ENCODE measurements at regions not wholly inside any gene's neighbourhood (a gene's known extent, or its start where the extent isn't known, plus 50 kb on each side); places are given as distances from the start of the nearest gene placed in this dataset.
A peak's percentile ranks its signal among the peaks of the same experiment; 100 is the strongest.

DNA sequence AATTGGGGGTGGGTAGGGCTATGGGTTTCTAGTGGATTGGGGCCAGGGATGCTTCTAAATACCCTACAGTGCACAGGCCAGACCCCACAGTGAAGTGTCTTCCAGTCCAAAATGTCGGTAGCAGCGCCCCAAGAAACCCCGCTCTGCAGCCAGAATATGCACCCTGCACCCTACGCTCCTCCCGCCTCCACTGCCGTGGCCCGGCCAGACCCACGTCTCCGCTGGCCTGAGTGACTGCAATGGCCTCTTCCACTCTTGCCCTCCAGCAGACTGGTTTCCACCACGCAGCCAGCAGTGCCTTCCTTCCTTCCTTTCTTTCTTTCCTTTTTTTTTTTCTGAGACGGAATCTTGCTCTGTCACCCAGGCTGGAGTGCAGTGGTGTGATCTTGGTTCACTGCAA, 91.4 kb upstream of the TAF1B start:
- Histone ChIP-seq H3K4me1 (ENCODE audit: control insufficient read depth, insufficient read depth, low read length) (peaks cover 29% of the 10 kb centered on the region), H3K27ac (ENCODE audit: low read depth, low read length) (no peak overlapping the region), H3K4me3 (ENCODE audit: low read depth, low read length) (no peak overlapping the region), H3K27me3 (ENCODE audit: control insufficient read depth, insufficient read depth, low read length) (no peaks in the 10 kb centered on the region; the same call in 1 of the 2 replicates), H3K9me3 (ENCODE audit: control insufficient read depth, insufficient read depth, low read depth, low read length) (peaks cover 10% of the 10 kb centered on the region), H3K36me3 (ENCODE audit: control insufficient read depth, insufficient read depth, low read length) (no peaks in the 10 kb centered on the region), H3K9ac (ENCODE audit: low read length) (no peak overlapping the region)

DNA sequence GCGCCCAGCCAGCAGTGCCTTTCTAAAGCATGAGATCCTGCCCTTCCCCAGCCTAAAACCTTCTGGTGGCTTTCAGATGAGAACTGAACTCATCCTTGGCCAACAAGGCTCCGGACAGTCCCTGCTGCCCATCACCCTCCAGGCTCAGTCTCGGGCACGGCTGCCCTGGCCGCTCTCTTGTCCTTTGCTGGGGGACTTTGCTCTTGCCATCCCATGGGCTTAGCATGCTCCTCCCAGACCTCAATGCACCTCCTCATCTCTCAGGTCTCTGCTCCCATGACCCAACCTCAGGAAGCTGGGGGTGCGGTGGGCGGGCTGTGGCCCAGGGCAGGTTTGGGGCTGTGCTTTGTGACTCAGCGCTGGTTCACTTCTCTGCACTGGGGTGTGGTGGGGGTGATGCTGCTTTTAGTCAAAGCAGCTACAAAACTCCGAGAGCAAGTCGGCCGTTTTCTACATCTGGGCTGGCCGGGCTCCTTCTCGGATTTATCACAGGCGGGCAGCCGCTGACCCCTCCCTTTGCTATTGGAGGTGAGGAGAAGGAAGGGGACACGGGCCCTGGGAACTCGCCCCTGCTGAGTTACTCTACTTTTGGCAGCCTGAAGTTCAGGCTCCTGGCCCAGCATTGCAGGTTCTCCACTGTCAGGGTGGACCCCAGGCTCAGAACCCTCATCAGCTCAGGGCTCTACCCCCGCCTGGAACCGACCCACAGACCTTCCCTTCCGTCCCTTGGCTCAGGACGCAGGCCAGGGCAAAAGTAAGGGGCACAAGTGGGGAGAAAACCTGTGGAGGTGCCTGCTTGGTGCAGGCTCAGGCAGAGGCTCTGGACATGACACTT, 90.6 kb upstream of the TAF1B start:
- H3K4me1 ChIP-seq (ENCODE audit: control insufficient read depth, insufficient read depth, low read length), result peaks cover 37% of the 10 kb centered on the region
- no peaks in the 10 kb centered on the region for H3K36me3 ChIP-seq (ENCODE audit: control insufficient read depth, insufficient read depth, low read length)
- no peak overlapping the region for H3K4me3 ChIP-seq (ENCODE audit: low read depth, low read length)
- H3K27me3 ChIP-seq (ENCODE audit: control insufficient read depth, insufficient read depth, low read length), result no peaks in the 10 kb centered on the region; the same call in 1 of the 2 replicates
- H3K9me3 ChIP-seq (ENCODE audit: control insufficient read depth, insufficient read depth, low read depth, low read length), result peaks cover 8% of the 10 kb centered on the region
- no peak overlapping the region for H3K27ac ChIP-seq (ENCODE audit: low read depth, low read length)
- H3K9ac ChIP-seq (ENCODE audit: low read length), result no peak overlapping the region

DNA sequence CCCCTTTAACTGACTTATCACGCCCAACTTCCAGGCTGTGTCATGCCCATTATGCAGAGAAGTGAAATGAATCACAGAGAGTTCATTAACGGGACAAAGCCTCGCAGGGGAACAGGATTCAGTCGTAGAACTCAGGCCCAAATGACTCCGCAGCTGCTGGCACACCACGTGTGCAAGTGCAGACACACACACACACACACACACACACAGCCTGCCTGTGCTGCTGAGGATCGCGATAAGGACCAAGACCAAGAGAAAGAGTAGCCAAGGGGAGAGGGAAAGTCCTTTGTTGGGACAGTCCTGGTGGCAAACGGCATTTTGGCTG, 90.0 kb upstream of the TAF1B start:
- peaks cover 42% of the 10 kb centered on the region for H3K4me1 ChIP-seq (ENCODE audit: control insufficient read depth, insufficient read depth, low read length)
- no peak overlapping the region for H3K4me3 ChIP-seq (ENCODE audit: low read depth, low read length)
- H3K9ac ChIP-seq (ENCODE audit: low read length), result no peak overlapping the region

DNA sequence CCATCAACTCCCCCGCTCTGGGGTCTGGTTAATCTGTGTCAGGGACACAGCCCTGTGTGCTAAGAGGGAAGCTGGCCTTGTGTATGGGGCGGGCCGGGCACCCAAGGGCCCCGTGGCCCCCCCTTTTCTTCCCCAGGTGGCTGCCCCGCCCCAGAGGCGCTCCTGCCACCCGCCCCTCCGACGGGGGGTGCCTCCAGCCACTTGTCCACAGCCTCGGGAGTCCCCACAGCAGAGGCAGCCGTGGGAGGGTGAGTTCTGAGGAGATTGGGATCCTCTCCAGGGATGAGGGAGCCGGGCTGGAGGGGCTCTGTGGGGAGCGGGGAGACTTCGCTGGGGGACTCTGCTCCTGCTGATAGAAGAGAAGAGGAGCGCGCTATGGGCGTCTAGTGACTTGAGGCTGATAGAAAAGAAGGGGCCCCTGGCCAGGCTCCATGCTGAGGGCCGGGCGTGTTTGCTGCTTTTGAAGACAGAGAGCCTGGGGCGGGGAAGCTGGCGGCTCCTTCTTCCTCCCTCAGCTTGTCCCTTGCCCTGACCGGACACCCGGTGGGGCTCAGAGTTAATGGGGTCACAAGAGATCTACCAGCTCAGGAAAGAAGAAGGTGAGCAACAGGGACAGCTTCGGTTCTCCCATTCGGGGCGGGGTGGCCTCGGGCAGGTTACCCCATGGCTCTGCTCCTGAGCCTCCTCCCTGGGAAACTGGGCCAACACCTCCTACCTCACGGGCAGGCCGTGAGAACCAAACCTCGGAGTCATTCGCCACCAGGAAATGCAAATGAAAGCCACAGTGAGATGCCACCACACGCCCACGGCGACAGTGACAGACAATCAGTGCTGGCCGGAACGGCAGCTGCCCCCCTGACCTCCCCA, 89.4 kb upstream of the TAF1B start:
- H3K36me3 ChIP-seq (ENCODE audit: control insufficient read depth, insufficient read depth, low read length), result no peaks in the 10 kb centered on the region
- peaks cover 5% of the 10 kb centered on the region; the same call in 1 of the 2 replicates for H3K27me3 ChIP-seq (ENCODE audit: control insufficient read depth, insufficient read depth, low read length)
- no peak overlapping the region for H3K27ac ChIP-seq (ENCODE audit: low read depth, low read length)
- peaks cover 46% of the 10 kb centered on the region for H3K4me1 ChIP-seq (ENCODE audit: control insufficient read depth, insufficient read depth, low read length)
- H3K4me3 ChIP-seq (ENCODE audit: low read depth, low read length), result no peak overlapping the region; the same call in 1 of the 2 replicates
- no peaks in the 10 kb centered on the region for H3K9me3 ChIP-seq (ENCODE audit: control insufficient read depth, insufficient read depth, low read depth, low read length)
- H3K9ac ChIP-seq (ENCODE audit: low read length), result no peak overlapping the region

More for the DNA sequence above, 90.0 kb upstream of the TAF1B start:
- 0 out of 2 replicates have a peak, but pooled peaks cover 2% of the 10 kb centered on the region for H3K9me3 ChIP-seq (ENCODE audit: control insufficient read depth, insufficient read depth, low read depth, low read length)
- no peaks in the 10 kb centered on the region for H3K36me3 ChIP-seq (ENCODE audit: control insufficient read depth, insufficient read depth, low read length)
- H3K27me3 ChIP-seq (ENCODE audit: control insufficient read depth, insufficient read depth, low read length), result peaks cover 3% of the 10 kb centered on the region; the same call in 1 of the 2 replicates
- no peak overlapping the region for H3K27ac ChIP-seq (ENCODE audit: low read depth, low read length)

DNA sequence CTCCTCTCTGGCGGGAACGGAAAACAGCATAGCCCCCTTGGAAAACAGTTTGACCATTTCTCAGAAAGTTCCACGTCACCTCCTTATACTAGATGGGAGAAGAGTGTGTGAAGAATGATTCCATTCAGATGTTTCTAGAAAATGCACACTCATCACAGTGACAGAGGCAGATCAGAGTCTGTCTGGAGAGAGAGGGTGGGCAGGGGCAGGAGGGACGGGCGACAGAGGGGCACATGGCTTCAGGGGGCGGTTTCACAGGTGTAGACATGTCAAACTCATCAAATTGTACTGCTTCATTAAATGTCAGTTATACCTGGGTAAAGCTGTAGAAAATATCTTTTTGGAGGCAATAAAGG, 88.8 kb upstream of the TAF1B start:
- Histone ChIP-seq H3K9me3 (ENCODE audit: control insufficient read depth, insufficient read depth, low read depth, low read length) (no peaks in the 10 kb centered on the region), H3K9ac (ENCODE audit: low read length) (no peak overlapping the region), H3K27ac (ENCODE audit: low read depth, low read length) (no peak overlapping the region), H3K27me3 (ENCODE audit: control insufficient read depth, insufficient read depth, low read length) (peaks cover 5% of the 10 kb centered on the region; the same call in 1 of the 2 replicates), H3K36me3 (ENCODE audit: control insufficient read depth, insufficient read depth, low read length) (no peaks in the 10 kb centered on the region), H3K4me3 (ENCODE audit: low read depth, low read length) (no peak overlapping the region; the same call in 1 of the 2 replicates), H3K4me1 (ENCODE audit: control insufficient read depth, insufficient read depth, low read length) (peaks cover 46% of the 10 kb centered on the region)

DNA sequence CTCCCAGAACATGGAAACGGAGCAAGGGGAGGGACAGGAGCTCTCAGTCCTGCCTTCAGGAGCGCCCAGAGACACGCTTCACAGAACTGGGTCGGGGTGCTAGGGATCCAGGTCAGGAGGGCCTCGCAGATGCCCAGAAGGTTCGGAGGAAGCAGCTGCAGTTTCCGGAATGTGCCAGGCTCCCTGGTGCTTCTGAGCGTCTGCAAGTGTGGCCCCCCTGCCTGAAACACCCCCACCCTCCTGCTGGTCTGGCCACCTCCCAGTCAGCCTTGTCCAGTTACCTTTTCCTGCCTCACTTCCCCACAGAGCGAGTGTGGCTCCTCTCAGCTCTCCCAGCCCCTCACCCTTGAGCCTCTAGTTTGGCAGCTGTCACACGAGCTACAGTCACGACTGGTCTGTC, 88.3 kb upstream of the TAF1B start:
- no peak overlapping the region for H3K27ac ChIP-seq (ENCODE audit: low read depth, low read length)
- H3K36me3 ChIP-seq (ENCODE audit: control insufficient read depth, insufficient read depth, low read length), result no peaks in the 10 kb centered on the region
- H3K4me1 ChIP-seq (ENCODE audit: control insufficient read depth, insufficient read depth, low read length), result peaks cover 46% of the 10 kb centered on the region
- no peak overlapping the region for H3K4me3 ChIP-seq (ENCODE audit: low read depth, low read length)
- H3K9ac ChIP-seq (ENCODE audit: low read length), result no peak overlapping the region
- H3K9me3 ChIP-seq (ENCODE audit: control insufficient read depth, insufficient read depth, low read depth, low read length), result no peaks in the 10 kb centered on the region
- peaks cover 5% of the 10 kb centered on the region; the same call in 1 of the 2 replicates for H3K27me3 ChIP-seq (ENCODE audit: control insufficient read depth, insufficient read depth, low read length)

DNA sequence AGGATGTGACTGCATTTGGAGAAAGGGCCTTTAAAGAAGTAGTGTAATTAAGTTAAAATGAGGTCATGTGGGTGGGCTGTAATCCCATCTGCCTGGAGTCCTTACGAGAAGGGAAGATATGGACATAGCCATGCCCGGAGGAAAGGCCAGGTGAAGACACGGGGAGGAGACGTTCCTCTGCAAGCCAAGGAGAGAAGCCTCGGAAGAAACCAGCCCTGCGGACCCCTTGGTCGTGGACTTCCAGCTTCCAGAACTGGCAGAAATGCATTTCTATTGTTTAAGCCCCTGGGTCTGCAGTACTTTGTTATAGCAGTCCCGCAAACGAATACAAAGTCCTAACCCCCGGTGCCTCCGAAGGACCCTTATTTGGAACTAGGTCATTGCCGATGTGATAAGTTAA, 87.6 kb upstream of the TAF1B start:
- no peak overlapping the region for H3K9ac ChIP-seq (ENCODE audit: low read length)
- no peak overlapping the region for H3K27ac ChIP-seq (ENCODE audit: low read depth, low read length)
- H3K9me3 ChIP-seq (ENCODE audit: control insufficient read depth, insufficient read depth, low read depth, low read length), result no peaks in the 10 kb centered on the region
- peaks cover 5% of the 10 kb centered on the region; the same call in 1 of the 2 replicates for H3K27me3 ChIP-seq (ENCODE audit: control insufficient read depth, insufficient read depth, low read length)
- H3K36me3 ChIP-seq (ENCODE audit: control insufficient read depth, insufficient read depth, low read length), result no peaks in the 10 kb centered on the region
- peaks cover 46% of the 10 kb centered on the region for H3K4me1 ChIP-seq (ENCODE audit: control insufficient read depth, insufficient read depth, low read length)
- H3K4me3 ChIP-seq (ENCODE audit: low read depth, low read length), result no peak overlapping the region

DNA sequence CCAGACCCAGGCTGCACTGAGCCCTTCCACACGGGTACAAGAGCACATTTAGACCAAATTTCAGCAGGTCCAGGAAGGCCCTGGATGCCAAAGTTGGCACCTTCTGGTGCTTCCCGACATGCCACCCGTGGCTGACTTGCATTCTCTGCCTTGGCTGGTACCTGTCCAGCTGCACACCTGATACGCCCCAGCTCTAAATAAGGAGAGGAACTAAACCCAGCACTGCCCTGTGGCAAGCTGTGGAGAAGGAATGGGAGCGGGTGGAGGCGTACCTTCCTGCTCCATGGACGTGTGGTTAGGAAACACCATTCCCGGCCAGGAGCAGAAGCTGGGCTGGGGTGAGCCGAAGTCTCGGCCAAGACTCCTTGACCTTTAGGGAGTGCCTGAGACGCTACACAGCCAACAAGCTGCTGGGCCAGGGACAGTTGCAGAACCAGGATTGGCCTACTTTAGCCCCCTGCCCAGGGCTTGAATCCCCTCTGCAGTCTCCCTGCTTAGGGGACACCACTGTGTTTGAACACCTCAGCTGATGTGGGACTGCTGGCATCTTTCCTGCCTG, 86.5 kb upstream of the TAF1B start:
- H3K4me3 ChIP-seq (ENCODE audit: low read depth, low read length), result no peak overlapping the region
- peaks cover 5% of the 10 kb centered on the region; the same call in 1 of the 2 replicates for H3K27me3 ChIP-seq (ENCODE audit: control insufficient read depth, insufficient read depth, low read length)
- H3K36me3 ChIP-seq (ENCODE audit: control insufficient read depth, insufficient read depth, low read length), result no peaks in the 10 kb centered on the region
- no peak overlapping the region for H3K27ac ChIP-seq (ENCODE audit: low read depth, low read length)
- no peak overlapping the region for H3K9ac ChIP-seq (ENCODE audit: low read length)
- peaks cover 46% of the 10 kb centered on the region for H3K4me1 ChIP-seq (ENCODE audit: control insufficient read depth, insufficient read depth, low read length)
- no peaks in the 10 kb centered on the region for H3K9me3 ChIP-seq (ENCODE audit: control insufficient read depth, insufficient read depth, low read depth, low read length)

DNA sequence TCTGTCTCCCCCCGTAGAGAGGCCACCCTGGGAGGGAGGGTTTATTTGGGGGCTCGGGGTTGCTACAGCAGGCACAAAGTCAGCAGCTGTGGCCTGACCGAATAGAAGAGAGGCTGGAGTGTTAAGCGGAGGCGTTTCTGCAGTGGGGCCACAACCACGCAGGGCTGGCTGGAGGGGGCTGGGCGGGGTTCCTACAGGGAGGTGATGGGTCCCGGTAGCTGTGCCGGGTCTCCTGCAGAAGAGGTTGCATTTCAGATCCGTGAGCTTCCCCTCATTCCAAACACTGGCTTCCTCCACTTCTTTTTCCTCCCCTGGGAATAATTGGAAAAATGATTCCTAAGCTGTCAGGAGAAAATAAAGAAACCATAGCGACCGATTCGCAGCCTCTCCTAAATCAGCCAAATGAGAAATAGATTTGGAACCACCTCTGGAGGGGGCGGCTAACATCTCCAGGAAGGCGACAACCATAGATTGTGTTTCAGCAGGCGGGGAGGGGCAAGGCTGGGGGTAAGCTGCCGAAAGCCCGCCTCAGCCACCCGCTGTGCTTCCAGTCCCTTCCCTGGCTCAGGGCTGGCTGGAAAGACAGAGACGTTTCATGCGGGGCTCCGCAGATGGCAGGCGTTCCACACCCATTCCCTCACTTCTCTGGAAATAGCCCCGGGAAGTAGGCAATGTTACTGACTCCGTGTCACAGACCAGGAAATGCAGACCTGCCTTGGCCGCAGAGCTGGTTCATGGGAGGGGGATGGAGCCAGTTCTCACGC, 85.6 kb upstream of the TAF1B start:
- Histone ChIP-seq H3K9me3 (ENCODE audit: control insufficient read depth, insufficient read depth, low read depth, low read length) (no peaks in the 10 kb centered on the region), H3K4me3 (ENCODE audit: low read depth, low read length) (peak overlapping the region; percentile 53), H3K27me3 (ENCODE audit: control insufficient read depth, insufficient read depth, low read length) (peaks cover 5% of the 10 kb centered on the region; the same call in 1 of the 2 replicates), H3K27ac (ENCODE audit: low read depth, low read length) (no peak overlapping the region), H3K9ac (ENCODE audit: low read length) (peak overlapping the region; percentile 34), H3K36me3 (ENCODE audit: control insufficient read depth, insufficient read depth, low read length) (no peaks in the 10 kb centered on the region), H3K4me1 (ENCODE audit: control insufficient read depth, insufficient read depth, low read length) (peaks cover 42% of the 10 kb centered on the region)

DNA sequence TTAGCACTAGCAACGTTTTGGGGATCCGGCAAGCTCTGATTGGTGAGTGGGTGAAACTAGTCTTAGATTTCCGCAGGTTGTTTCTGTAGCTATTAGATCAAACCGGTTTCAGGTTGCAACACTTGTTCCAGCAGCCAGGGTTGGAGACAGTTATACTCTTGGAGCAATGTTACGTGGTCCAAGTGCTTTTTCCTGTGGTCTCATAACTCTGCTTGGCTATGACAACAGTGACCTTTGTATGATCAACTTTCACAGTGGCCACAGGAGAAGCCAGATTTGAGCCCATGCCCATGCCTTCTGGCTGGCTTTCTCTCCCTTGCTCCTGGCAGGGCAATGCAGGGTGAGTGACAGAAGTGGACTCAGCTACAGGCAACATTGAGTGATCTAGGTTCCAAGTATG, 84.5 kb upstream of the TAF1B start:
- Histone ChIP-seq H3K4me3 (ENCODE audit: low read depth, low read length) (no peak overlapping the region), H3K27ac (ENCODE audit: low read depth, low read length) (no peak overlapping the region), H3K36me3 (ENCODE audit: control insufficient read depth, insufficient read depth, low read length) (no peaks in the 10 kb centered on the region), H3K27me3 (ENCODE audit: control insufficient read depth, insufficient read depth, low read length) (peaks cover 5% of the 10 kb centered on the region; the same call in 1 of the 2 replicates), H3K4me1 (ENCODE audit: control insufficient read depth, insufficient read depth, low read length) (peaks cover 31% of the 10 kb centered on the region), H3K9me3 (ENCODE audit: control insufficient read depth, insufficient read depth, low read depth, low read length) (no peaks in the 10 kb centered on the region), H3K9ac (ENCODE audit: low read length) (no peak overlapping the region)

Data from HUES6 (cell line).